GM21528 (cell line): ENCODE measurements at regions not wholly inside any gene's neighbourhood (a gene's known extent, or its start where the extent isn't known, plus 50 kb on each side); places are given as distances from the start of the nearest gene placed in this dataset.
"Not testable (repeated sequence)": the region's sequence is repeated elsewhere in the genome, so short reads cannot be mapped to it uniquely, and the experiment has no call there.

Experiments
- ATAC-seq: cut with Tn5 transposase; IDR thresholded peaks from one replicate; pipeline ENCODE4 v1.9.1; 2021; ENCODE audit warnings: mild to moderate bottlenecking, moderate library complexity; ENCODE audit not compliant: unreplicated experiment, low FRiP score

GRCh38 chr15:69873807-69874206 lies 223.9 kb downstream of the TLE3 start:
- no peak for ATAC-seq

GRCh38 chr15:69874321-69874720 lies 223.4 kb downstream of the TLE3 start:
- ATAC-seq, result no peak

GRCh38 chr15:69876064-69876940 lies 221.4 kb downstream of the TLE3 start:
- ATAC-seq, result no peak

- ATAC-seq, result not testable (repeated sequence)
These were observed 217.8 kb downstream of the TLE3 start for GRCh38 chr15:69879963-69880362.

- ATAC-seq, result no peak
These were observed 217.0 kb downstream of the TLE3 start for GRCh38 chr15:69880571-69881301.

- ATAC-seq, result no peak
These were observed 216.4 kb downstream of the TLE3 start for GRCh38 chr15:69881302-69881670.

- ATAC-seq, result no peak
These were observed 216.0 kb downstream of the TLE3 start for GRCh38 chr15:69881766-69882165.

GRCh38 chr15:69883306-69883705 lies 214.4 kb downstream of the TLE3 start:
- no peak for ATAC-seq

- ATAC-seq, result no peak
These were observed 212.4 kb downstream of the TLE3 start for GRCh38 chr15:69885173-69885955.

- no peak for ATAC-seq
These were observed 210.7 kb downstream of the TLE3 start for GRCh38 chr15:69887009-69887408.

GRCh38 chr15:69887553-69887952 lies 210.2 kb downstream of the TLE3 start:
- no peak for ATAC-seq

- ATAC-seq, result no peak
These were observed 209.3 kb downstream of the TLE3 start for GRCh38 chr15:69888406-69888805.

GRCh38 chr15:69891070-69891536 lies 206.6 kb downstream of the TLE3 start:
- no peak for ATAC-seq

- no peak for ATAC-seq
These were observed 206.1 kb downstream of the TLE3 start for GRCh38 chr15:69891606-69892005.

GRCh38 chr15:69892351-69892750 lies 205.4 kb downstream of the TLE3 start:
- ATAC-seq, result no peak

- ATAC-seq, result no peak
These were observed 204.6 kb downstream of the TLE3 start for GRCh38 chr15:69893086-69893485.

GRCh38 chr15:69893863-69894262 lies 203.9 kb downstream of the TLE3 start:
- no peak for ATAC-seq

- ATAC-seq, result no peak
These were observed 202.5 kb downstream of the TLE3 start for GRCh38 chr15:69895202-69895601.

- no peak for ATAC-seq
These were observed 201.1 kb downstream of the TLE3 start for GRCh38 chr15:69896606-69897005.

GRCh38 chr15:69897061-69897460 lies 200.7 kb downstream of the TLE3 start:
- ATAC-seq, result no peak
